ENCODE measurements at regions not wholly inside any gene's neighbourhood (a gene's known extent, or its start where the extent isn't known, plus 50 kb on each side); places are given as distances from the start of the nearest gene placed in this dataset.

DNA sequence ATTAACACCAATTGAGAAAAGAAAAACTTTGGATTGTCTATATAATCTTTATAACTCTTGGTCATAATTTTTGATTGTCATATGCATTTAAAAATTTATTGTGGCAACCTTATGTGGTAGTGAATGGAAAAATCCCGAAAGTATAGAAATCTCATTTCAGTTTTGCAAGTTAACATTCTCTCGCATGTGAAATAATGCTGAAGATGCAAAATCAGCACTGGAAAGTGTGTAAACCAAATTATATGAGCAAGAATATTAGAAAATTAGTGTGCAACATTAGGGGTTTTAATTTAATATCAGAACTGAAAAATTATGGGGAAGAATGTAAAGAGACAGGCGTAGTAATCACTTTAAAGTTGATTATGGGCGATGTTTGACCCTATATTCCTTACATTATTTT, 1472.8 kb downstream of the PCDH7 start:
- POLR2A ChIA-PET, result no interaction called here
- ATAC-seq (ENCODE audit: low read depth), result no peak
- CTCF ChIA-PET, result no interaction called here
- H3K4me1 Mint-ChIP-seq, result no peaks in the 10 kb centered on the region
- DNase-seq, result no peak
- H3K36me3 Mint-ChIP-seq (ENCODE audit: low read depth), result no peaks in the 10 kb centered on the region
- H3K9me3 Mint-ChIP-seq, result peaks cover 3% of the 10 kb centered on the region
- no peaks in the 10 kb centered on the region for H3K27me3 Mint-ChIP-seq
- H3K27ac Mint-ChIP-seq, result no peak overlapping the region
- H3K4me3 Mint-ChIP-seq, result no peak overlapping the region
- TF ChIP-seq, protein P1, sequence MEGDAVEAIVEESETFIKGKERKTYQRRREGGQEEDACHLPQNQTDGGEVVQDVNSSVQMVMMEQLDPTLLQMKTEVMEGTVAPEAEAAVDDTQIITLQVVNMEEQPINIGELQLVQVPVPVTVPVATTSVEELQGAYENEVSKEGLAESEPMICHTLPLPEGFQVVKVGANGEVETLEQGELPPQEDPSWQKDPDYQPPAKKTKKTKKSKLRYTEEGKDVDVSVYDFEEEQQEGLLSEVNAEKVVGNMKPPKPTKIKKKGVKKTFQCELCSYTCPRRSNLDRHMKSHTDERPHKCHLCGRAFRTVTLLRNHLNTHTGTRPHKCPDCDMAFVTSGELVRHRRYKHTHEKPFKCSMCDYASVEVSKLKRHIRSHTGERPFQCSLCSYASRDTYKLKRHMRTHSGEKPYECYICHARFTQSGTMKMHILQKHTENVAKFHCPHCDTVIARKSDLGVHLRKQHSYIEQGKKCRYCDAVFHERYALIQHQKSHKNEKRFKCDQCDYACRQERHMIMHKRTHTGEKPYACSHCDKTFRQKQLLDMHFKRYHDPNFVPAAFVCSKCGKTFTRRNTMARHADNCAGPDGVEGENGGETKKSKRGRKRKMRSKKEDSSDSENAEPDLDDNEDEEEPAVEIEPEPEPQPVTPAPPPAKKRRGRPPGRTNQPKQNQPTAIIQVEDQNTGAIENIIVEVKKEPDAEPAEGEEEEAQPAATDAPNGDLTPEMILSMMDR (IDR thresholded peaks at IDR 0.05), result no peak
- intact Hi-C loops (cut with micrococcal nuclease), result no loop called here

DNA sequence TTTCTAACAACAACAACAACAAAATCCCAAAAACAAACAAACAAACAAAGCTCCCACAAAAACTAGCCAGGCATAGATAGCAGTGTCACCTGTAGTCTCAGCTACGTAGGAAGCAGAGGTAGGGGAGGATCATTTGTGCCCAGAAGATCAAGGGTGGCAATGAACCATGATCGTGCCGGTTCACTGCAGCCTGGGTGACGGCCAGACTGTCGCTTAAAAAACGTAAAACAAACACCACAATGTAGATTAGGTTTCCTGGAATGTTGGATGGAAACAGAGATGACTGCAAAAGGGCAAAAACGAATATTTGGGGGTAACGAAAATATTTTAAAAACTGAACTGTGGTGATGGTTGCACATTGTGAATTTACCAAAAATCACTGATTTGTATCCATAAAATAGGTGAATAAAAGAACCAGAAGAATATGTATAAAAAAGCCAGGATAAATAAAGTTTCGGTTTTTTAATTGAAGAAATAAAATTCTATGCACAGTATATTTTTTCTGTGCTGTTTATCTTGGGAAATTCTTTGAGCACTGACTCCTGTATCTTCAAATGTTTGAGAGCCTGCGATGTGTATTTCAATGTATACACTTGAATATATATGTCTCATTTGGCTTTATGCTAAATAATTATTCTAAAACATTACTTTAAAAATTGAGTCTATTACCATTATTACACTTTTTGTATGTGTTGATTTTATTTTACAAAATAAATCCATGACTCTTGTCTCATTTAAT, 1477.0 kb downstream of the PCDH7 start:
- no peak for ATAC-seq (ENCODE audit: low read depth)
- H3K36me3 Mint-ChIP-seq (ENCODE audit: low read depth), result no peaks in the 10 kb centered on the region
- H3K9me3 Mint-ChIP-seq, result peaks cover 9% of the 10 kb centered on the region
- intact Hi-C loops (cut with micrococcal nuclease), result no loop called here
- no peaks in the 10 kb centered on the region for H3K27me3 Mint-ChIP-seq
- no peak overlapping the region for H3K27ac Mint-ChIP-seq
- ChIA-PET POLR2A (no interaction called here), CTCF (no interaction called here)
- TF ChIP-seq, protein P1 (IDR thresholded peaks at IDR 0.05), result no peak
- H3K4me3 Mint-ChIP-seq, result no peak overlapping the region
- DNase-seq, result no peak
- H3K4me1 Mint-ChIP-seq, result no peaks in the 10 kb centered on the region

DNA sequence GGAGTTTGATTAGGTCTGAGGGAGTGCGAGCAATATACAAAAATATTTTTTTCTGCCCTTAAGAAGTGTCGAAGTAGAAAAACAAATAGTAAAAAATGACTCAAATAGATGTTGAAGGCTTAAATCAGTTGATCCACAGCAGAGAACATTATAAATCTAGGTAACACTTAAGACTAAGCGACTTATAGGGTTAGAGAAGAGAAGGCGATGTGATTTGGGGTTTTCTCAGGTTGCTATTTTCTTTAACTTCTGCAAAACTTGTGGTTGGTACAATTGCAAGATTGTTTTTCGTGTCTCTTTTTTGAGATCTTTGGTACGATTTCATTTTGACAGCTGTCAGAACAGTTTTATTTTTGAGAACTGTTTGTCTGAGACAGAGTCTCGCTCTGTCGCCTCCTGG, 1479.5 kb downstream of the PCDH7 start:
- H3K27me3 Mint-ChIP-seq, result no peaks in the 10 kb centered on the region
- H3K27ac Mint-ChIP-seq, result no peak overlapping the region
- H3K36me3 Mint-ChIP-seq (ENCODE audit: low read depth), result no peaks in the 10 kb centered on the region
- CTCF ChIA-PET, result no interaction called here
- H3K9me3 Mint-ChIP-seq, result peaks cover 10% of the 10 kb centered on the region
- POLR2A ChIA-PET, result no interaction called here
- no peak for ATAC-seq (ENCODE audit: low read depth)
- TF ChIP-seq, protein P1 (IDR thresholded peaks at IDR 0.05), result no peak
- no peak for DNase-seq
- intact Hi-C loops (cut with micrococcal nuclease), result no loop called here
- H3K4me1 Mint-ChIP-seq, result no peaks in the 10 kb centered on the region
- no peak overlapping the region for H3K4me3 Mint-ChIP-seq

DNA sequence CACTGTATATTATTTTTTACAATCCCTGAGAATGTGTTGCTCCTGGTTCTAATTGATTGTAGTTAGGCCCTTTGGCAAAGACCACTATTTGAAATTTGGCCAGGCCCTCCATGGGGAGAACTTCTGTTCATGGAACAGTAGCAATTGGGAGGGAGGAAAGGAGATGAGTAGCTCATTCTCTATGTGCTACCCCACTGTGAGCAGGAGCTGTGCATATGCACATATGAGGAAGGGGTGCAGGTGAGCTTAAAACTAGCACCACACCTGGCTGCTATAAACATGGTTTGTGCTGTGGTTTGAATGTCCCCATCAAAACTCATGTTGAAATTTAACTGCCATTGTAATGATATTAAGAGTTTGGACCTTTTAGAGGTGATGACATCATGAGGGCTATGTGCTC, 1483.2 kb downstream of the PCDH7 start:
- DNase-seq, result no peak
- Mint-ChIP-seq H3K4me3 (no peak overlapping the region), H3K9me3 (peaks cover 20% of the 10 kb centered on the region), H3K36me3 (ENCODE audit: low read depth) (no peaks in the 10 kb centered on the region), H3K27me3 (no peaks in the 10 kb centered on the region), H3K4me1 (no peaks in the 10 kb centered on the region), H3K27ac (no peak overlapping the region)
- POLR2A ChIA-PET, result no interaction called here
- CTCF ChIA-PET, result no interaction called here
- intact Hi-C loops (cut with micrococcal nuclease), result no loop called here
- no peak for ATAC-seq (ENCODE audit: low read depth)
- TF ChIP-seq, protein P1 (IDR thresholded peaks at IDR 0.05), result no peak

DNA sequence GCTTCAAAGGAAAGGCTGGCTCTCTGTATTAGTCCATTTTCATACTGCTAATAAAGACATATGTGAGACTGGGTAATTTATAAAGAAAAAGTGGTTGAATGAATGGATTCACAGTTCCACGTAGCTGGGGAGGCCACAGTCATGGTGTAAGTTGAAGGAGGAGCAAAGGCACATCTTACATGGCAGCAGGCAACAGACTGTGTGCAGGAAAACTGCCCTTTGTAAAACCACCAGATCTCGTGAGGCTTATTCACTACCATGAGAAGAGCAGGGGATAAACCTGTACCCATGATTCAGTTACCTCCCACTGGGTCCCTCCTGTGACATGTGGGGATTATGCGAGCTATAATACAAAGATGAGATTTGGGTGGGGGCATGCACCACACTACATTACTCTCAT, 1486.6 kb downstream of the PCDH7 start:
- Mint-ChIP-seq H3K27me3 (no peaks in the 10 kb centered on the region), H3K4me3 (no peak overlapping the region), H3K27ac (no peak overlapping the region), H3K4me1 (no peaks in the 10 kb centered on the region), H3K36me3 (ENCODE audit: low read depth) (no peaks in the 10 kb centered on the region), H3K9me3 (peaks cover 25% of the 10 kb centered on the region)
- ATAC-seq (ENCODE audit: low read depth) (no peak), DNase-seq (no peak)
- CTCF ChIA-PET, result no interaction called here
- TF ChIP-seq, protein P1 (IDR thresholded peaks at IDR 0.05), result no peak
- intact Hi-C loops (cut with micrococcal nuclease), result no loop called here
- POLR2A ChIA-PET, result no interaction called here

Measured in activated B cell treated with CpG ODN at 0.5 μM for 24 hours (primary cell).